A673 (cell line): ENCODE measurements at regions not wholly inside any gene's neighbourhood (a gene's known extent, or its start where the extent isn't known, plus 50 kb on each side); places are given as distances from the start of the nearest gene placed in this dataset.

ENCODE experiments used
- BruUV-seq: library from RNA; stranded (reverse); fragments of 400-500 nt; replicated peaks from 2 replicates; lab custom pipeline; 2021; lab: Mats Ljungman, UMichigan
- CTCF ChIA-PET: fragments of 300-600 bp; sonication (Branson Sonifier 250); formaldehyde crosslinking; loops from one replicate; lab custom pipeline; 2022; ENCODE audit warnings: antibody characterized with exemption; lab: Charles Lee
- POLR2A ChIA-PET: fragments of 300-600 bp; sonication (Branson Sonifier 250); formaldehyde crosslinking; loops from one replicate; lab custom pipeline; 2022; ENCODE audit warnings: antibody characterized with exemption; ENCODE audit not compliant: low non-redundant PET; lab: Charles Lee
- DNase-seq: peaks from one replicate; pipeline ENCODE4 v3.0.0-alpha.2; 2015; ENCODE audit warnings: low spot score
- H3K27ac ChIP-seq: fragments of 200-600 bp; sonication (generic); 2 replicates; pipeline ENCODE4 v1.5.1; 2016; ENCODE audit warnings: mixed run types, low read depth, mild to moderate bottlenecking, mixed read lengths, antibody characterized with exemption, low read length; ENCODE audit not compliant: poor library complexity, severe bottlenecking
- H3K27me3 ChIP-seq: fragments of 200-600 bp; sonication (generic); replicated peaks from 2 replicates; pipeline ENCODE4 v1.6.1; 2017; ENCODE audit warnings: mixed run types, low read depth, mild to moderate bottlenecking, mixed read lengths, antibody characterized with exemption, low read length; ENCODE audit not compliant: insufficient read depth, poor library complexity
- H3K36me3 ChIP-seq: fragments of 200-600 bp; sonication (generic); 2 replicates; pipeline ENCODE4 v1.6.1; 2016; ENCODE audit warnings: mixed run types, mild to moderate bottlenecking, mixed read lengths, antibody characterized with exemption, low read length; ENCODE audit not compliant: insufficient read depth, poor library complexity, severe bottlenecking
- H3K4me1 ChIP-seq: fragments of 200-600 bp; sonication (generic); 2 replicates; pipeline ENCODE4 v1.6.1; 2017; ENCODE audit warnings: mixed run types, mild to moderate bottlenecking, mixed read lengths, antibody characterized with exemption, low read length; ENCODE audit not compliant: insufficient read depth, poor library complexity, severe bottlenecking
- H3K4me3 ChIP-seq: fragments of 200-600 bp; sonication (generic); 2 replicates; pipeline ENCODE4 v1.5.1; 2016; ENCODE audit warnings: low read depth, mixed run types, mild to moderate bottlenecking, mixed read lengths, low read length; ENCODE audit not compliant: poor library complexity, severe bottlenecking
- H3K9me3 ChIP-seq: fragments of 200-600 bp; sonication (generic); 2 replicates; pipeline ENCODE4 v1.6.1; 2016; ENCODE audit warnings: mixed run types, low read depth, mild to moderate bottlenecking, mixed read lengths, antibody characterized with exemption, low read length; ENCODE audit not compliant: poor library complexity, severe bottlenecking
- EZH2 ChIP-seq: fragments of 200-600 bp; sonication (generic); IDR thresholded peaks from 2 replicates; pipeline ENCODE4 v1.6.1; 2017; ENCODE audit warnings: borderline replicate concordance, low read depth, mild to moderate bottlenecking, mixed read lengths, antibody characterized with exemption, low read length; ENCODE audit not compliant: poor library complexity, severe bottlenecking
- intact Hi-C: fragments of 100-400 bp; cut with micrococcal nuclease; formaldehyde crosslinking; loops from one replicate; pipeline ENCODE4 v1.10.0; 2022; ENCODE audit not compliant: unreplicated experiment
- TF ChIP-seq, protein P1 (sequence below): fragments of 300-800, 200-600 bp; sonication (generic); conservative IDR thresholded peaks from 2 replicates; pipeline ENCODE4 v1.5.1; 2017; ENCODE audit warnings: low read depth, mild to moderate bottlenecking, antibody characterized with exemption, low read length, moderate library complexity, mixed read lengths

DNA sequence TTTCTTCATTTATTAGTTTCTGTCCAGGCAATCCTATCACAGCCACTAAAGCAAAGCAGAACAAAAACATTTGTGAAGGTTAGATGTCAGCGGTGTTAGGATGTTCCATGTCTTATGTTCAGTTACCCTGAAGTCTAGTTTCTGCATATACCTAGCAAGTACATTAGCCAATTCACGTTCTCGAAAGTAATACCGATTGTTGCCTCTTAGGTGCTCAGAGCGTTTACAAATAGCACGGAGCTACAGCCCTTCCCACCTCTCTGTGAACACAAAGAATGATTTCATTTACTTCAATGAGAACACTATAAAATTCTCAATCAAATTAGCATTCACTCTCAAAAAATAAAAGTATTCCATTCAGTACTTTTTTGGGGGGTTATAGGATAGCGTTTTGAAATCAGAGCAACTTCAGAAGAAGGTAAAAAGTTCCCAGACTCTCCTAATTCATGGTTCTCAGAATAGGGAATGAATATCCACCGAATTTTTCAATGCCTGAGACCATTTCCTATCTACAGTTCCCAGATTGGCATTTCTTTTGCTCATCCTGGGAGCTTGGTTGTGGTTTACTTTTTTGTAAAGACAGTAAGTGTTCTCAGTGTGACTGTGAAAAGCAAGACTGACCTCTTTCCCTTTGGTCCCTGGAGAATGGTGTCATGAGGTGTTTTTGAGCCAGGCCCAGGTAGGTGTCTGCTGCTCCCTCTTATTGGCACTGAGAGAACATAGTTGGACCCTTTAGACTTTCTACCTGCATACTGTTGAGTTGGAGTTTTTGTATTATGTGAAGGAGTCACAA, 488.0 kb upstream of the RGS6 start:
- ChIA-PET POLR2A (no interaction called here), CTCF (no interaction called here)
- Histone ChIP-seq H3K27ac (no peak overlapping the region), H3K4me1 (peaks cover 11% of the 10 kb centered on the region), H3K36me3 (no peaks in the 10 kb centered on the region), H3K27me3 (no peaks in the 10 kb centered on the region), H3K9me3 (no peaks in the 10 kb centered on the region), H3K4me3 (no peak overlapping the region)
- DNase-seq: no peak
- intact Hi-C loops: no loop called here
- no TSS peak for BruUV-seq
- TF ChIP-seq, protein P1, sequence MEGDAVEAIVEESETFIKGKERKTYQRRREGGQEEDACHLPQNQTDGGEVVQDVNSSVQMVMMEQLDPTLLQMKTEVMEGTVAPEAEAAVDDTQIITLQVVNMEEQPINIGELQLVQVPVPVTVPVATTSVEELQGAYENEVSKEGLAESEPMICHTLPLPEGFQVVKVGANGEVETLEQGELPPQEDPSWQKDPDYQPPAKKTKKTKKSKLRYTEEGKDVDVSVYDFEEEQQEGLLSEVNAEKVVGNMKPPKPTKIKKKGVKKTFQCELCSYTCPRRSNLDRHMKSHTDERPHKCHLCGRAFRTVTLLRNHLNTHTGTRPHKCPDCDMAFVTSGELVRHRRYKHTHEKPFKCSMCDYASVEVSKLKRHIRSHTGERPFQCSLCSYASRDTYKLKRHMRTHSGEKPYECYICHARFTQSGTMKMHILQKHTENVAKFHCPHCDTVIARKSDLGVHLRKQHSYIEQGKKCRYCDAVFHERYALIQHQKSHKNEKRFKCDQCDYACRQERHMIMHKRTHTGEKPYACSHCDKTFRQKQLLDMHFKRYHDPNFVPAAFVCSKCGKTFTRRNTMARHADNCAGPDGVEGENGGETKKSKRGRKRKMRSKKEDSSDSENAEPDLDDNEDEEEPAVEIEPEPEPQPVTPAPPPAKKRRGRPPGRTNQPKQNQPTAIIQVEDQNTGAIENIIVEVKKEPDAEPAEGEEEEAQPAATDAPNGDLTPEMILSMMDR: no peak
- no peak for TF ChIP-seq EZH2

DNA sequence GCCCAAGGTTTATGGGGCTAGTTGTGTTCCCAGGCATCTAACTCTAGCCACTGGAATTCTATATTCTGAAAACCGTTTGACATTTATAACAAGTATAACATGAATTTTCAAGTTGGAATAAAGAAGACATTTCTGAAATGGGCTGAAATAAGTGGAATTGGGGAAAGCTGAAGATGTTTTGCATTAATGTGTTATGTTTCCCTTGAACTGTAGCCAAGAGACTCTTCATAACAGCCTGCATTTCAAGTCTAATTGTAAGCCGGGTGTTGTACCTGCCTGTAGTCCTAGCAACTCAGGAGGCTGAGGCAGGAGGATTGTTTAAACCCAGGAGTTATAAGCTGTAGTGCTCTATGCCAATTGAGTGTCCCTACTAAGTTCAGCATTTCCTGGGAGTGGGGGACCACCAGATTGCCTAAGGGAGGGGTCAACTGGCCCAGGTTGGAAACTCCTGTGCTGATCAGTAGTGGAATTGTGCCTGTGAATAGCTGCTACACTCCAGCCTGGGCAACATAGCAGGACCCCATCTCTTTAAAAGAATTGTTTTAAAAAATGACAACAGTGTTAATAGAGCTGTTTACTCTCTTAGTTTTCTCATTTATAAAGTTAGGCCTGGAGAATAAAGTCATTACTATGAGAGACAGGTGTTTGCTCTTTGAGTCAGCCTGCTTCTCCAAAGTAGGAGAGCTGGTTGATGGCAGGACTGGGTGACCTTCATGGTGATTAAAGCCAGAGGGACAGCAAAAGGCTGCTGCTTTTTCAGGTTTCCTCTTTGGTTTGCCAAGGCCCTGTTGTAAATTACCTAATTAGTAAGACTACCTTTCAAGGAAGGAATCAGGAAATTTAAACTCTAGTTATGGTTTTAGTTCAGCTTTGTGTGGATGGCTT, 483.6 kb upstream of the RGS6 start:
- DNase-seq: no peak
- intact Hi-C loops: no loop called here
- H3K36me3 ChIP-seq: no peaks in the 10 kb centered on the region
- peaks cover 3% of the 10 kb centered on the region for H3K4me1 ChIP-seq
- POLR2A ChIA-PET: no interaction called here
- H3K4me3 ChIP-seq: no peak overlapping the region
- BruUV-seq: no TSS peak
- no peak for TF ChIP-seq EZH2
- TF ChIP-seq, protein P1: no peak
- H3K9me3 ChIP-seq: no peaks in the 10 kb centered on the region
- CTCF ChIA-PET: no interaction called here
- H3K27ac ChIP-seq: no peak overlapping the region
- H3K27me3 ChIP-seq: no peaks in the 10 kb centered on the region

DNA sequence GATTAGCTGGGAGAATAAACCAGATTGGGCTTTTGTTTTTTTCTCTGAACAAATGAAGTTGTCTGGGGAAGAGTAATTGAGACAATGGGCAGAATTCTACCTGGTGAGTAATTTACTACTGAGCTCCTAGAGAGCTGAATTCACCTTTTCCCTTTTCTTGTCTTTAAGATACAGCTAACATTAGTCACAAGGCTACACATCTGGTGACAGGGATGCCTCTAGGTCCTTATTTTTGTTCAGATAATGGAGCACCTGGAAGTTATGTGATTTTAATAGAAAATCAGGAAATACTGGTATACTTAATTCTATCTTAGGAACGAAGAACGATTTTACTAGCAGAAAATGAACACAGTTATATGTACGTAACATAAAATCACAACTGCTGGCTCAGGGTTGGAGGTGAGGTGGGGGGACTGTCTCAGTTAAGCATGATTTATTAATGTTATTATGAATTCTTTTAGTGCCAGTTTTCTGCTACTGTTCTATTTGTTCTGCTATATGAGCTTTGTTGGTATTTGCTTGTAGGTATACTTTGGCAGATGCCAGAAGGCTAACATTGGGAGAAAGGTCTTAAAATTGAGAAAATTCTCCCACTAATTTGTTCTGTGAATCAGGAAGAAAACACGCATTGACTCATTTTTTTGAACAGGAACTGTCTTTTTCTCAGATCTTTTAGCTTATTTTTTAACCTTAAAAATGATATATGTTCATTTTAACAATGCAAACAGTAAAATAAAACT, 482.7 kb upstream of the RGS6 start:
- Histone ChIP-seq H3K4me1 (peaks cover 4% of the 10 kb centered on the region), H3K9me3 (no peaks in the 10 kb centered on the region), H3K27me3 (no peaks in the 10 kb centered on the region), H3K4me3 (no peak overlapping the region), H3K36me3 (no peaks in the 10 kb centered on the region), H3K27ac (no peak overlapping the region)
- intact Hi-C loops: no loop called here
- ChIA-PET CTCF (interaction anchor here (0.5 kb wide), 1 partner anchor 11 kb away, joined by 3 read pairs; no protein-coding TSS in a partner anchor), POLR2A (no interaction called here)
- no peak for TF ChIP-seq EZH2
- TF ChIP-seq, protein P1: no peak
- BruUV-seq: no TSS peak
- no peak for DNase-seq
